ENCODE measurements at regions not wholly inside any gene's neighbourhood (a gene's known extent, or its start where the extent isn't known, plus 50 kb on each side); places are given as distances from the start of the nearest gene placed in this dataset.

DNA sequence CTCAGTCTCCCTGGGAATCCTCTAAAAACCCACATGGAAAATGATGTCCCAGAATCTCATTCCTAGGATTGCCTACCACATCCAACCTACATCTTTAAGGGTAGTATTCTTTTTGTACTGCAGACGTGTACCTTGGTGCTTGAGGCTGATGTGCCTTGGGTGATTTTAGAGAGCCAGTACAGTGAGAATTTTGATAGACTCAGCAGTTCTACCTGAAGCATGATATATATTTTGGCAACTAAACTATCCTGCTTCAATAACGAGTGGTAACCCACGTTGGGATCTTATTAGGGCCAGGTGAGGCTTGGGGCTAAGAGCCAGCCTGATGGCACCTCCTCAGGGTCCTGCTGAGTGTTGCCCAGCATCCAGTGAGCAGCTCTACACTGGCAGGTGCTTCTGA, 140.4 kb downstream of the ZNF518B start:
- no peaks in the 10 kb centered on the region for H3K27me3 ChIP-seq (ENCODE audit: insufficient read depth, low read length)
- H3K27me3 Mint-ChIP-seq (ENCODE audit: low read depth): peaks cover 5% of the 10 kb centered on the region
- H3K4me1 Mint-ChIP-seq: peaks cover 4 to 5% of the 10 kb centered on the region in 2 experiments; a peak in 2 of 4 replicates

More for the DNA sequence above, 140.4 kb downstream of the ZNF518B start:
- no peak overlapping the region for H4K8ac ChIP-seq (replicated peaks; ENCODE audit: insufficient read length, low read depth, low read length)
- no peak overlapping the region for H2BK120ac ChIP-seq (ENCODE audit: low read depth, low read length, poor library complexity, severe bottlenecking)
- no peak overlapping the region for H3K23ac ChIP-seq (ENCODE audit: insufficient read length, low read depth, low read length)
- no peak overlapping the region for H3K18ac ChIP-seq (ENCODE audit: insufficient read length, low read depth, low read length)
- no peaks in the 10 kb centered on the region for H3K9me3 ChIP-seq (ENCODE audit: control insufficient read depth, low read depth, low read length)
- WGBS (ENCODE audit: extremely low coverage, insufficient read length, low lambda C conversion rate): no CpG with 5 or more reads among the region's 3 CpGs
- Mint-ChIP-seq H3K9me3 (no peaks in the 10 kb centered on the region), H3K27ac (no peak overlapping the region), H3K4me3 (no peak overlapping the region), H3K36me3 (ENCODE audit: insufficient read depth in 1 of 3, low read depth in 3 of 3) (no peaks in the 10 kb centered on the region; a peak in 1 of 7 replicates)
- H3K79me2 ChIP-seq (ENCODE audit: insufficient read depth, low read length): no peaks in the 10 kb centered on the region
- DNase-seq: no peak
- no peak overlapping the region for H3K56ac ChIP-seq (ENCODE audit: insufficient read length, low read depth, low read length)
- H3K27ac ChIP-seq (ENCODE audit: insufficient read length, low read depth, low read length): no peak overlapping the region
- no peak overlapping the region for H3K4me2 ChIP-seq (ENCODE audit: insufficient read depth, insufficient read length, low read length)
- no peak overlapping the region for H3K14ac ChIP-seq (ENCODE audit: insufficient read depth, low read length)
- TF ChIP-seq, protein P1, sequence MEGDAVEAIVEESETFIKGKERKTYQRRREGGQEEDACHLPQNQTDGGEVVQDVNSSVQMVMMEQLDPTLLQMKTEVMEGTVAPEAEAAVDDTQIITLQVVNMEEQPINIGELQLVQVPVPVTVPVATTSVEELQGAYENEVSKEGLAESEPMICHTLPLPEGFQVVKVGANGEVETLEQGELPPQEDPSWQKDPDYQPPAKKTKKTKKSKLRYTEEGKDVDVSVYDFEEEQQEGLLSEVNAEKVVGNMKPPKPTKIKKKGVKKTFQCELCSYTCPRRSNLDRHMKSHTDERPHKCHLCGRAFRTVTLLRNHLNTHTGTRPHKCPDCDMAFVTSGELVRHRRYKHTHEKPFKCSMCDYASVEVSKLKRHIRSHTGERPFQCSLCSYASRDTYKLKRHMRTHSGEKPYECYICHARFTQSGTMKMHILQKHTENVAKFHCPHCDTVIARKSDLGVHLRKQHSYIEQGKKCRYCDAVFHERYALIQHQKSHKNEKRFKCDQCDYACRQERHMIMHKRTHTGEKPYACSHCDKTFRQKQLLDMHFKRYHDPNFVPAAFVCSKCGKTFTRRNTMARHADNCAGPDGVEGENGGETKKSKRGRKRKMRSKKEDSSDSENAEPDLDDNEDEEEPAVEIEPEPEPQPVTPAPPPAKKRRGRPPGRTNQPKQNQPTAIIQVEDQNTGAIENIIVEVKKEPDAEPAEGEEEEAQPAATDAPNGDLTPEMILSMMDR (conservative IDR thresholded peaks at IDR 0.05): no peak
- no peak overlapping the region for H3T11ph ChIP-seq (ENCODE audit: low read length)
- no peaks in the 10 kb centered on the region for H3K23me2 ChIP-seq (ENCODE audit: insufficient read length, low read depth, low read length, poor library complexity, severe bottlenecking)
- no peaks in the 10 kb centered on the region for H3K79me1 ChIP-seq (ENCODE audit: insufficient read depth, low read depth, low read length, poor library complexity, severe bottlenecking)
- no peak overlapping the region for H2BK12ac ChIP-seq (ENCODE audit: insufficient read length, low read depth, low read length)
- H4K20me1 ChIP-seq (ENCODE audit: control insufficient read depth, insufficient read depth, insufficient read length): no peaks in the 10 kb centered on the region
- H4K5ac ChIP-seq (ENCODE audit: insufficient read length, low read depth, low read length): no peak overlapping the region
- no peak overlapping the region for H3K9ac ChIP-seq (ENCODE audit: extremely low read depth, insufficient read length, low read length)
- H2BK20ac ChIP-seq (ENCODE audit: low read depth, low read length, poor library complexity, severe bottlenecking): no peak overlapping the region
- no peak overlapping the region for H2BK5ac ChIP-seq (ENCODE audit: insufficient read length, low read length)
- no peak overlapping the region for H3K4ac ChIP-seq (ENCODE audit: low read depth, low read length)
- H4K91ac ChIP-seq (ENCODE audit: insufficient read length, low read depth, low read length): no peak overlapping the region
- no peaks in the 10 kb centered on the region for H3K4me1 ChIP-seq (ENCODE audit: insufficient read depth, low read length)
- H2BK15ac ChIP-seq (ENCODE audit: low read depth, low read length): no peak overlapping the region
- H2AFZ ChIP-seq (ENCODE audit: low read length): no peak overlapping the region
- no peak overlapping the region for H2AK5ac ChIP-seq (ENCODE audit: insufficient read length, low read length)
